HFF-Myc (cell line): ENCODE measurements at regions not wholly inside any gene's neighbourhood (a gene's known extent, or its start where the extent isn't known, plus 50 kb on each side); places are given as distances from the start of the nearest gene placed in this dataset.
"Not testable (repeated sequence)": the region's sequence is repeated elsewhere in the genome, so short reads cannot be mapped to it uniquely, and the experiment has no call there.

Experiments used
- DNase-seq: peaks from one replicate; pipeline ENCODE4 v3.0.0-alpha.2; 2011; ENCODE audit warnings: low read depth; ENCODE audit errors: extremely low read depth
- H3K4me3 ChIP-seq: replicated peaks from 2 replicates; pipeline ENCODE4 v1.5.1; 2011; ENCODE audit warnings: low read depth, mild to moderate bottlenecking, control low read depth, low read length
- CTCF ChIP-seq: IDR thresholded peaks from 2 replicates; pipeline ENCODE4 v1.5.1; 2012; ENCODE audit warnings: mild to moderate bottlenecking, low read depth, low read length, control low read depth; ENCODE audit errors: missing control alignments

- TF ChIP-seq CTCF: no peak
- DNase-seq: no peak
Observed at GRCh38 chrX:76996641-76997040, 450.5 kb upstream of the FGF16 start.

GRCh38 chrX:77003530-77003929, 443.7 kb upstream of the FGF16 start:
- no peak overlapping the region for H3K4me3 ChIP-seq
- no peak for DNase-seq
- TF ChIP-seq CTCF: no peak

More at GRCh38 chrX:76996641-76997040, 450.5 kb upstream of the FGF16 start:
- H3K4me3 ChIP-seq: no peak overlapping the region

- no peak for TF ChIP-seq CTCF
- no peak for DNase-seq
- H3K4me3 ChIP-seq: no peak overlapping the region
Observed at GRCh38 chrX:77003956-77004355, 443.2 kb upstream of the FGF16 start.

GRCh38 chrX:77009691-77010090, 437.5 kb upstream of the FGF16 start:
- DNase-seq: no peak
- no peak for TF ChIP-seq CTCF
- no peak overlapping the region for H3K4me3 ChIP-seq

- DNase-seq: no peak
- H3K4me3 ChIP-seq: no peak overlapping the region
- TF ChIP-seq CTCF: no peak
Observed at GRCh38 chrX:77014377-77015372, 432.5 kb upstream of the FGF16 start.

- no peak for TF ChIP-seq CTCF
- DNase-seq: no peak
- no peak overlapping the region for H3K4me3 ChIP-seq
Observed at GRCh38 chrX:77017093-77017492, 430.1 kb upstream of the FGF16 start.

- not testable (repeated sequence) for DNase-seq, H3K4me3 ChIP-seq
Observed at GRCh38 chrX:77046180-77046810, 400.9 kb upstream of the FGF16 start.
